ENCODE measurements at regions not wholly inside any gene's neighbourhood (a gene's known extent, or its start where the extent isn't known, plus 50 kb on each side); places are given as distances from the start of the nearest gene placed in this dataset.

- Histone ChIP-seq H2AFZ (no peak overlapping the region), H3K27me3 (ENCODE audit: control insufficient read depth, insufficient read depth, low read length) (no peaks in the 10 kb centered on the region), H3K79me2 (no peaks in the 10 kb centered on the region), H3K4me3 (ENCODE audit: low read depth, low read length) (no peak overlapping the region), H3K9ac (no peak overlapping the region), H3K4me2 (ENCODE audit: low read length) (no peak overlapping the region), H3K4me1 (no peaks in the 10 kb centered on the region), H3K27ac (no peak overlapping the region), H3K36me3 (ENCODE audit: control insufficient read depth, insufficient read depth, low read length) (no peaks in the 10 kb centered on the region), H3K9me3 (ENCODE audit: control insufficient read depth, low read length) (no peaks in the 10 kb centered on the region)
- TF ChIP-seq, protein P1, sequence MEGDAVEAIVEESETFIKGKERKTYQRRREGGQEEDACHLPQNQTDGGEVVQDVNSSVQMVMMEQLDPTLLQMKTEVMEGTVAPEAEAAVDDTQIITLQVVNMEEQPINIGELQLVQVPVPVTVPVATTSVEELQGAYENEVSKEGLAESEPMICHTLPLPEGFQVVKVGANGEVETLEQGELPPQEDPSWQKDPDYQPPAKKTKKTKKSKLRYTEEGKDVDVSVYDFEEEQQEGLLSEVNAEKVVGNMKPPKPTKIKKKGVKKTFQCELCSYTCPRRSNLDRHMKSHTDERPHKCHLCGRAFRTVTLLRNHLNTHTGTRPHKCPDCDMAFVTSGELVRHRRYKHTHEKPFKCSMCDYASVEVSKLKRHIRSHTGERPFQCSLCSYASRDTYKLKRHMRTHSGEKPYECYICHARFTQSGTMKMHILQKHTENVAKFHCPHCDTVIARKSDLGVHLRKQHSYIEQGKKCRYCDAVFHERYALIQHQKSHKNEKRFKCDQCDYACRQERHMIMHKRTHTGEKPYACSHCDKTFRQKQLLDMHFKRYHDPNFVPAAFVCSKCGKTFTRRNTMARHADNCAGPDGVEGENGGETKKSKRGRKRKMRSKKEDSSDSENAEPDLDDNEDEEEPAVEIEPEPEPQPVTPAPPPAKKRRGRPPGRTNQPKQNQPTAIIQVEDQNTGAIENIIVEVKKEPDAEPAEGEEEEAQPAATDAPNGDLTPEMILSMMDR (IDR thresholded peaks at IDR 0.05): no peak
Measured at GRCh38 chr13:62294244-62294643, 878.6 kb upstream of the PCDH20 start.

DNA sequence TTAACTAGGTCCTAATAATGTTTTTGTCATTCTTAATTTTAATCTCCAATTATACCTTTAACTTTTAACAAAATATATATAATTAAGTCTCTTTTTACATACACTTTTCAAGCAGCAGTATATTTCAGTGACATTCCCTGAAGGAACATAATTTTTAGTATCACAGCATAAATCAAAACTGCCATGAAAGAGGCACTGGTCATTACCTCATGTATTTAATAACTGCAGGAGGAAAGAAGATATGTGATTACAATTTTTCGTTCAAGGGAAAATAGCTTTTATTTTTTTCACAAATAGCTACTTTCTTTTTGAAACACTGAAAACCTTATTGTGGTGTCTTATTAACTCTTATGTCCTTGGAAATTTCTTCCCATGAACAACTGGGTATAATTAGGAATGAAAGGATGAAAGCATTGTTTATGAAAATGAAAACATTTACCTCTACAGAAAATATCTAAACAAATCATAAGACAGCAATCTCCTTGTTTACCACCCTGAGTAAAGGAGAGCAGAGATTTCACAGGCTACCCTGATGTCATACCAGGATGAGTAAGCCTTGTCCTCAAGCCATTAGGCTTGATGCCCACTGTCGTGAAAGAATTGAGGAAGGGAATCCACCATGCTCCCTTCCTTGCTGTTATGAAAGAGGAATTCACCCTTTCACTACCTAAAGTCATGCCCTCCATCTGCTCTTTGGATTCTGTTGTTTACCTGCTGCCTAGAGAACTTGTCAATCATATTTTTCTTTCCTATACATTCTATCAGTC lies 877.2 kb upstream of the PCDH20 start:
- H3K9ac ChIP-seq: no peak overlapping the region
- H3K9me3 ChIP-seq (ENCODE audit: control insufficient read depth, low read length): no peaks in the 10 kb centered on the region
- TF ChIP-seq, protein P1 (IDR thresholded peaks at IDR 0.05): no peak
- no peak overlapping the region for H3K4me2 ChIP-seq (ENCODE audit: low read length)
- H3K4me3 ChIP-seq (ENCODE audit: low read depth, low read length): no peak overlapping the region
- no peaks in the 10 kb centered on the region for H3K27me3 ChIP-seq (ENCODE audit: control insufficient read depth, insufficient read depth, low read length)
- H3K27ac ChIP-seq: no peak overlapping the region
- H2AFZ ChIP-seq: no peak overlapping the region
- H3K36me3 ChIP-seq (ENCODE audit: control insufficient read depth, insufficient read depth, low read length): no peaks in the 10 kb centered on the region
- no peaks in the 10 kb centered on the region for H3K79me2 ChIP-seq
- no peaks in the 10 kb centered on the region for H3K4me1 ChIP-seq

DNA sequence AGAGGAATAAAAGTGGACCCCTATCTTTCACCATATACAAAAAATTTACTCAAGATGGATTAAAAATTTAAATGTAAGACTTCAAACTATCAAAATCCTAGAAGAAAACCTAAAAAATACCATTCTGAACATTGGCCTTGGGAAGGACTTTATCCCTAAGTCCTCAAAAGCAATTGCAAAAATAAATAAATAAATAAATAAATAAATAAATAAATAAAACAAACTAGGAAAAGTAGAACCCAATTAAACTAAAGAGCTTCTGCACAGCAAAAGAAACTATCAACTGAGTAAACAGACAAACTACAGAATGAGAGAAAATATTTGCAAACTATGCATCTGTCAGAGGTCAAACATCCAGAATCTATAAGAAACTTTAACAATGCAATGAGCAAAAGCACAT lies 874.9 kb upstream of the PCDH20 start:
- no peak overlapping the region for H2AFZ ChIP-seq
- no peak overlapping the region for H3K4me3 ChIP-seq (ENCODE audit: low read depth, low read length)
- no peaks in the 10 kb centered on the region for H3K36me3 ChIP-seq (ENCODE audit: control insufficient read depth, insufficient read depth, low read length)
- H3K9ac ChIP-seq: no peak overlapping the region
- H3K4me1 ChIP-seq: no peaks in the 10 kb centered on the region
- TF ChIP-seq, protein P1 (IDR thresholded peaks at IDR 0.05): no peak
- no peak overlapping the region for H3K27ac ChIP-seq
- H3K9me3 ChIP-seq (ENCODE audit: control insufficient read depth, low read length): no peaks in the 10 kb centered on the region
- H3K27me3 ChIP-seq (ENCODE audit: control insufficient read depth, insufficient read depth, low read length): no peaks in the 10 kb centered on the region
- H3K79me2 ChIP-seq: no peaks in the 10 kb centered on the region
- no peak overlapping the region for H3K4me2 ChIP-seq (ENCODE audit: low read length)

- Histone ChIP-seq H3K4me2 (ENCODE audit: low read length) (no peak overlapping the region), H3K27ac (no peak overlapping the region), H3K27me3 (ENCODE audit: control insufficient read depth, insufficient read depth, low read length) (no peaks in the 10 kb centered on the region), H3K9me3 (ENCODE audit: control insufficient read depth, low read length) (no peaks in the 10 kb centered on the region), H3K4me1 (no peaks in the 10 kb centered on the region), H3K9ac (no peak overlapping the region), H2AFZ (no peak overlapping the region), H3K4me3 (ENCODE audit: low read depth, low read length) (no peak overlapping the region), H3K36me3 (ENCODE audit: control insufficient read depth, insufficient read depth, low read length) (no peaks in the 10 kb centered on the region), H3K79me2 (no peaks in the 10 kb centered on the region)
- TF ChIP-seq, protein P1 (IDR thresholded peaks at IDR 0.05): no peak
Measured at GRCh38 chr13:62287764-62288163, 872.1 kb upstream of the PCDH20 start.

DNA sequence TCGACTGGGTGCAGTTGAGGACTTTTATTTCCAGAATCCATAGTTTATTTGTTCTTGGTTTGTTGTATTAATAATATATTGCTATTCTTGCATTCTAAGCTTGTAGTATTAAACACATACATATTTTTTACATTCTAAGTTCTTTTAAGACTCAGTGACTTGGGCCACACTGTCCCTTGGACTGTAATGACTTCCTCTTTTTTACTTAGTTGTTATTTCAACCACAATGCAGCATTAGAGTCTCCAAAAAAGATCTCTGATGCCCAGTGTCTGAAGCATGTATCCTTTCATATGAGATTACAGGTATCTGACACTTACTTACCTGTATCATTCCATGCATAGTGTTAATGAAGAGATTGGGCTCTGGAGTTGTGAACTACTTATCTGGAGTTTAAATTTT lies 864.9 kb upstream of the PCDH20 start:
- Histone ChIP-seq H2AFZ (no peak overlapping the region), H3K79me2 (no peaks in the 10 kb centered on the region), H3K4me1 (no peaks in the 10 kb centered on the region), H3K9me3 (ENCODE audit: control insufficient read depth, low read length) (no peaks in the 10 kb centered on the region), H3K9ac (no peak overlapping the region), H3K4me3 (ENCODE audit: low read depth, low read length) (no peak overlapping the region), H3K4me2 (ENCODE audit: low read length) (no peak overlapping the region), H3K27me3 (ENCODE audit: control insufficient read depth, insufficient read depth, low read length) (no peaks in the 10 kb centered on the region), H3K27ac (no peak overlapping the region), H3K36me3 (ENCODE audit: control insufficient read depth, insufficient read depth, low read length) (no peaks in the 10 kb centered on the region)
- TF ChIP-seq, protein P1 (IDR thresholded peaks at IDR 0.05): no peak

Measured in parathyroid adenoma (tissue), 2 donors.